ENCODE measurements at regions not wholly inside any gene's neighbourhood (a gene's known extent, or its start where the extent isn't known, plus 50 kb on each side); places are given as distances from the start of the nearest gene placed in this dataset.

GRCh38 chr2:63668000-63668399, 79.2 kb downstream of the MDH1 start:
- Histone ChIP-seq H3K9me3 (ENCODE audit: insufficient read depth, low read depth, low read length) (peaks cover 1% of the 10 kb centered on the region), H2AK5ac (ENCODE audit: low read length) (no peak overlapping the region), H3K4me2 (ENCODE audit: low read length) (no peak overlapping the region), H2BK12ac (ENCODE audit: low read length) (no peak overlapping the region), H4K8ac (ENCODE audit: low read depth, low read length) (no peak overlapping the region), H3K14ac (ENCODE audit: low read length) (no peak overlapping the region), H3K9ac (ENCODE audit: low read length) (no peak overlapping the region), H3K79me2 (ENCODE audit: control insufficient read depth, insufficient read depth, low read length, poor library complexity) (no peaks in the 10 kb centered on the region), H3K23ac (ENCODE audit: low read length) (no peak overlapping the region), H3K27ac (ENCODE audit: low read depth, low read length) (no peak overlapping the region), H2BK120ac (ENCODE audit: insufficient read depth, low read length, poor library complexity) (no peak overlapping the region), H3K18ac (ENCODE audit: low read length) (no peak overlapping the region), H3K79me1 (ENCODE audit: low read length) (peaks cover 2% of the 10 kb centered on the region), H2BK5ac (ENCODE audit: low read depth, low read length, poor library complexity) (no peak overlapping the region), H3K36me3 (ENCODE audit: control insufficient read depth in 1 of 2, insufficient read depth in 2 of 2, low read length in 2 of 2) (no peaks in the 10 kb centered on the region), H2AFZ (ENCODE audit: insufficient read depth, low read length, poor library complexity) (no peak overlapping the region), H3K4me1 (ENCODE audit: control insufficient read depth in 1 of 2, insufficient read depth in 2 of 2, low read length in 2 of 2) (no peaks in the 10 kb centered on the region), H3K4me3 (ENCODE audit: low read depth, low read length) (no peak overlapping the region), H3K27me3 (ENCODE audit: insufficient read depth, low read length) (no peaks in the 10 kb centered on the region), H4K91ac (ENCODE audit: low read depth, low read length) (no peak overlapping the region), H4K12ac (ENCODE audit: low read depth, low read length) (no peak overlapping the region), H3K4ac (ENCODE audit: low read depth, low read length) (no peak overlapping the region)
- WGBS (ENCODE audit: extremely low coverage, insufficient coverage, insufficient read length) = no CpG with 5 or more reads among the region's 1 CpG
- no peak for DNase-seq

- H3K23ac ChIP-seq (ENCODE audit: low read length) = no peak overlapping the region
- no peak overlapping the region for H2AK5ac ChIP-seq (ENCODE audit: low read length)
- H2BK12ac ChIP-seq (ENCODE audit: low read length) = no peak overlapping the region
- H3K18ac ChIP-seq (ENCODE audit: low read length) = no peak overlapping the region
- H3K9ac ChIP-seq (ENCODE audit: low read length) = no peak overlapping the region
- peaks cover 1% of the 10 kb centered on the region for H3K9me3 ChIP-seq (ENCODE audit: insufficient read depth, low read depth, low read length)
- H4K12ac ChIP-seq (ENCODE audit: low read depth, low read length) = no peak overlapping the region
- no peaks in the 10 kb centered on the region for H3K27me3 ChIP-seq (ENCODE audit: insufficient read depth, low read length)
- H3K14ac ChIP-seq (ENCODE audit: low read length) = no peak overlapping the region
- no peak overlapping the region for H3K4ac ChIP-seq (ENCODE audit: low read depth, low read length)
- H3K27ac ChIP-seq (ENCODE audit: low read depth, low read length) = no peak overlapping the region
- no peak overlapping the region for H4K8ac ChIP-seq (ENCODE audit: low read depth, low read length)
- H2BK5ac ChIP-seq (ENCODE audit: low read depth, low read length, poor library complexity) = no peak overlapping the region
- WGBS (ENCODE audit: extremely low coverage, insufficient coverage, insufficient read length) = no CpG with 5 or more reads among the region's 4 CpGs
- H3K4me3 ChIP-seq (ENCODE audit: low read depth, low read length) = no peak overlapping the region
- no peaks in the 10 kb centered on the region for H3K36me3 ChIP-seq (ENCODE audit: control insufficient read depth in 1 of 2, insufficient read depth in 2 of 2, low read length in 2 of 2)
- no peaks in the 10 kb centered on the region for H3K79me2 ChIP-seq (ENCODE audit: control insufficient read depth, insufficient read depth, low read length, poor library complexity)
- H4K91ac ChIP-seq (ENCODE audit: low read depth, low read length) = no peak overlapping the region
- DNase-seq = no peak
- no peaks in the 10 kb centered on the region for H3K79me1 ChIP-seq (ENCODE audit: low read length)
- H2BK120ac ChIP-seq (ENCODE audit: insufficient read depth, low read length, poor library complexity) = no peak overlapping the region
- no peak overlapping the region for H2AFZ ChIP-seq (ENCODE audit: insufficient read depth, low read length, poor library complexity)
- peaks cover 0 to 3% of the 10 kb centered on the region in 2 experiments for H3K4me1 ChIP-seq (ENCODE audit: control insufficient read depth in 1 of 2, insufficient read depth in 2 of 2, low read length in 2 of 2)
- no peak overlapping the region for H3K4me2 ChIP-seq (ENCODE audit: low read length)
These were observed 79.7 kb downstream of the MDH1 start for GRCh38 chr2:63668466-63668865.

GRCh38 chr2:63669596-63669995, 80.8 kb downstream of the MDH1 start:
- no peak for DNase-seq
- Histone ChIP-seq H3K18ac (ENCODE audit: low read length) (no peak overlapping the region), H2BK120ac (ENCODE audit: insufficient read depth, low read length, poor library complexity) (no peak overlapping the region), H3K27ac (ENCODE audit: low read depth, low read length) (no peak overlapping the region), H3K27me3 (ENCODE audit: insufficient read depth, low read length) (no peaks in the 10 kb centered on the region), H4K91ac (ENCODE audit: low read depth, low read length) (no peak overlapping the region), H3K36me3 (ENCODE audit: control insufficient read depth in 1 of 2, insufficient read depth in 2 of 2, low read length in 2 of 2) (no peaks in the 10 kb centered on the region), H2AK5ac (ENCODE audit: low read length) (no peak overlapping the region), H2BK5ac (ENCODE audit: low read depth, low read length, poor library complexity) (no peak overlapping the region), H3K9ac (ENCODE audit: low read length) (no peak overlapping the region), H2BK12ac (ENCODE audit: low read length) (no peak overlapping the region), H3K9me3 (ENCODE audit: insufficient read depth, low read depth, low read length) (no peaks in the 10 kb centered on the region), H4K12ac (ENCODE audit: low read depth, low read length) (no peak overlapping the region), H3K4me3 (ENCODE audit: low read depth, low read length) (no peak overlapping the region), H4K8ac (ENCODE audit: low read depth, low read length) (no peak overlapping the region), H3K23ac (ENCODE audit: low read length) (no peak overlapping the region), H2AFZ (ENCODE audit: insufficient read depth, low read length, poor library complexity) (no peak overlapping the region), H3K14ac (ENCODE audit: low read length) (no peak overlapping the region), H3K4ac (ENCODE audit: low read depth, low read length) (no peak overlapping the region), H3K79me1 (ENCODE audit: low read length) (no peaks in the 10 kb centered on the region), H3K4me1 (ENCODE audit: control insufficient read depth in 1 of 2, insufficient read depth in 2 of 2, low read length in 2 of 2) (peaks cover 3 to 6% of the 10 kb centered on the region in 2 experiments), H3K79me2 (ENCODE audit: control insufficient read depth, insufficient read depth, low read length, poor library complexity) (no peaks in the 10 kb centered on the region), H3K4me2 (ENCODE audit: low read length) (no peak overlapping the region)
- whole genome bisulfite sequencing (ENCODE audit: extremely low coverage, insufficient coverage, insufficient read length) = no CpG with 5 or more reads among the region's 3 CpGs

- H2AFZ ChIP-seq (ENCODE audit: insufficient read depth, low read length, poor library complexity) = no peak overlapping the region
These were observed 85.2 kb downstream of the MDH1 start for GRCh38 chr2:63673865-63674533.

More at GRCh38 chr2:63673865-63674533, 85.2 kb downstream of the MDH1 start:
- no peak overlapping the region for H3K18ac ChIP-seq (ENCODE audit: low read length)
- no peaks in the 10 kb centered on the region for H3K9me3 ChIP-seq (ENCODE audit: insufficient read depth, low read depth, low read length)
- no peaks in the 10 kb centered on the region for H3K79me2 ChIP-seq (ENCODE audit: control insufficient read depth, insufficient read depth, low read length, poor library complexity)
- no peak overlapping the region for H3K23ac ChIP-seq (ENCODE audit: low read length)
- H3K4ac ChIP-seq (ENCODE audit: low read depth, low read length) = no peak overlapping the region
- peaks cover 5 to 11% of the 10 kb centered on the region in 2 experiments for H3K4me1 ChIP-seq (ENCODE audit: control insufficient read depth in 1 of 2, insufficient read depth in 2 of 2, low read length in 2 of 2)
- H2BK120ac ChIP-seq (ENCODE audit: insufficient read depth, low read length, poor library complexity) = no peak overlapping the region
- no peaks in the 10 kb centered on the region for H3K27me3 ChIP-seq (ENCODE audit: insufficient read depth, low read length)
- no CpG with 5 or more reads among the region's 4 CpGs for WGBS (ENCODE audit: extremely low coverage, insufficient coverage, insufficient read length)
- no peak overlapping the region for H2AK5ac ChIP-seq (ENCODE audit: low read length)
- H3K14ac ChIP-seq (ENCODE audit: low read length) = no peak overlapping the region
- H4K8ac ChIP-seq (ENCODE audit: low read depth, low read length) = no peak overlapping the region
- H3K9ac ChIP-seq (ENCODE audit: low read length) = no peak overlapping the region
- no peak overlapping the region for H4K12ac ChIP-seq (ENCODE audit: low read depth, low read length)
- H3K79me1 ChIP-seq (ENCODE audit: low read length) = no peaks in the 10 kb centered on the region
- H3K4me3 ChIP-seq (ENCODE audit: low read depth, low read length) = no peak overlapping the region
- H4K91ac ChIP-seq (ENCODE audit: low read depth, low read length) = no peak overlapping the region
- no peak overlapping the region for H2BK12ac ChIP-seq (ENCODE audit: low read length)
- DNase-seq = peak; percentile 46 to 78
- no peak overlapping the region for H3K4me2 ChIP-seq (ENCODE audit: low read length)
- no peak overlapping the region for H2BK5ac ChIP-seq (ENCODE audit: low read depth, low read length, poor library complexity)
- H3K27ac ChIP-seq (ENCODE audit: low read depth, low read length) = no peak overlapping the region
- H3K36me3 ChIP-seq (ENCODE audit: control insufficient read depth in 1 of 2, insufficient read depth in 2 of 2, low read length in 2 of 2) = no peaks in the 10 kb centered on the region

Measured in trophoblast cell (in vitro differentiated cells and primary cell).